H9 (cell line): ENCODE measurements at regions not wholly inside any gene's neighbourhood (a gene's known extent, or its start where the extent isn't known, plus 50 kb on each side); places are given as distances from the start of the nearest gene placed in this dataset.

Source experiments
- DNase-seq: peaks from one replicate; pipeline ENCODE4 v3.0.0-alpha.2; 2017
- H2AFZ ChIP-seq: one replicate; pipeline ENCODE4 v1.6.1; 2013; ENCODE audit warnings: mild to moderate bottlenecking, low read length, control low read depth, moderate library complexity
- H2AK5ac ChIP-seq: 2 replicates; pipeline ENCODE4 v1.6.1; 2013; ENCODE audit warnings: low read length, control low read depth, mixed read lengths; ENCODE audit not compliant: insufficient read length
- H2BK120ac ChIP-seq: one replicate; pipeline ENCODE4 v1.6.1; 2013; ENCODE audit warnings: low read depth, mild to moderate bottlenecking, low read length, control low read depth, inconsistent platforms; ENCODE audit not compliant: poor library complexity, severe bottlenecking
- H2BK12ac ChIP-seq: 2 replicates; pipeline ENCODE4 v1.6.1; 2013; ENCODE audit warnings: low read length, control low read depth, mixed read lengths, low read depth; ENCODE audit not compliant: insufficient read length
- H2BK15ac ChIP-seq: 2 replicates; pipeline ENCODE4 v1.6.1; 2013; ENCODE audit warnings: low read depth, low read length, control low read depth
- H2BK20ac ChIP-seq: one replicate; pipeline ENCODE4 v1.6.1; 2013; ENCODE audit warnings: low read depth, mild to moderate bottlenecking, low read length, control low read depth, inconsistent platforms; ENCODE audit not compliant: poor library complexity, severe bottlenecking
- H2BK5ac ChIP-seq: 2 replicates; pipeline ENCODE4 v1.6.1; 2013; ENCODE audit warnings: low read length, control low read depth, mixed read lengths; ENCODE audit not compliant: insufficient read length
- H3K14ac ChIP-seq: 2 replicates; pipeline ENCODE4 v1.6.1; 2013; ENCODE audit warnings: low read length, control low read depth; ENCODE audit not compliant: insufficient read depth
- H3K18ac ChIP-seq: 2 replicates; pipeline ENCODE4 v1.6.1; 2013; ENCODE audit warnings: low read depth, mild to moderate bottlenecking, mixed read lengths, low read length, control low read depth; ENCODE audit not compliant: insufficient read length
- H3K23ac ChIP-seq: 2 replicates; pipeline ENCODE4 v1.6.1; 2013; ENCODE audit warnings: low read length, control low read depth, mixed read lengths, low read depth; ENCODE audit not compliant: insufficient read length
- H3K23me2 ChIP-seq: 2 replicates; pipeline ENCODE4 v1.6.1; 2013; ENCODE audit warnings: low read depth, mild to moderate bottlenecking, mixed read lengths, low read length, control low read depth; ENCODE audit not compliant: insufficient read length, poor library complexity, severe bottlenecking
- H3K27ac ChIP-seq: 2 replicates; pipeline ENCODE4 v1.5.1; 2013; ENCODE audit warnings: low read length, control low read depth, mixed read lengths, low read depth; ENCODE audit not compliant: insufficient read length
- H3K27me3 ChIP-seq: 2 replicates; pipeline ENCODE4 v1.6.1; 2013; ENCODE audit warnings: low read length, control low read depth, inconsistent platforms; ENCODE audit not compliant: insufficient read depth
- H3K4ac ChIP-seq: 2 replicates; pipeline ENCODE4 v1.6.1; 2013; ENCODE audit warnings: low read depth, mild to moderate bottlenecking, control low read depth, inconsistent platforms, low read length, moderate library complexity
- H3K4me1 ChIP-seq: 2 replicates; pipeline ENCODE4 v1.6.1; 2013; ENCODE audit warnings: low read length, control low read depth, inconsistent platforms; ENCODE audit not compliant: insufficient read depth
- H3K4me2 ChIP-seq: 2 replicates; pipeline ENCODE4 v1.6.1; 2013; ENCODE audit warnings: low read length, control low read depth, mixed read lengths; ENCODE audit not compliant: insufficient read length, insufficient read depth
- H3K56ac ChIP-seq: 2 replicates; pipeline ENCODE4 v1.6.1; 2013; ENCODE audit warnings: low read depth, mild to moderate bottlenecking, mixed read lengths, low read length, control low read depth; ENCODE audit not compliant: insufficient read length
- H3K79me1 ChIP-seq: 2 replicates; pipeline ENCODE4 v1.6.1; 2013; ENCODE audit warnings: low read depth, mild to moderate bottlenecking, moderate library complexity, low read length, control low read depth, inconsistent platforms; ENCODE audit not compliant: insufficient read depth, poor library complexity, severe bottlenecking
- H3K79me2 ChIP-seq: 2 replicates; pipeline ENCODE4 v1.6.1; 2013; ENCODE audit warnings: low read length, control low read depth, inconsistent platforms; ENCODE audit not compliant: insufficient read depth
- H3K9ac ChIP-seq: 2 replicates; pipeline ENCODE4 v1.6.1; 2013; ENCODE audit warnings: low read length, control low read depth, mixed read lengths; ENCODE audit not compliant: insufficient read length; ENCODE audit errors: extremely low read depth
- H3K9me3 ChIP-seq: one replicate; pipeline ENCODE4 v1.6.1; 2013; ENCODE audit warnings: low read depth, low read length, inconsistent platforms; ENCODE audit not compliant: control insufficient read depth
- H3T11ph ChIP-seq: one replicate; pipeline ENCODE4 v1.6.1; 2013; ENCODE audit warnings: mild to moderate bottlenecking, low read length, control low read depth, inconsistent platforms
- H4K20me1 ChIP-seq: one replicate; pipeline ENCODE4 v1.6.1; 2013; ENCODE audit not compliant: control insufficient read depth, insufficient read length, insufficient read depth
- H4K5ac ChIP-seq: 2 replicates; pipeline ENCODE4 v1.6.1; 2013; ENCODE audit warnings: low read depth, mild to moderate bottlenecking, mixed read lengths, low read length, control low read depth; ENCODE audit not compliant: insufficient read length
- H4K8ac ChIP-seq: replicated peaks from 2 replicates; pipeline ENCODE4 v1.6.1; 2013; ENCODE audit warnings: low read length, control low read depth, mixed read lengths, low read depth; ENCODE audit not compliant: insufficient read length
- H4K91ac ChIP-seq: 2 replicates; pipeline ENCODE4 v1.6.1; 2013; ENCODE audit warnings: low read depth, mild to moderate bottlenecking, moderate library complexity, mixed read lengths, low read length, control low read depth; ENCODE audit not compliant: insufficient read length
- H3K27ac Mint-ChIP-seq, 3 experiments: 2 replicates in 2 of 3; 3 replicates in 1 of 3; pipeline ENCODE4 v1.8.0; 2020 to 2021; ENCODE audit warnings: mixed read lengths in 3 of 3, mild to moderate bottlenecking in 1 of 3, moderate library complexity in 1 of 3
- H3K27me3 Mint-ChIP-seq: 2 replicates; pipeline ENCODE4 v1.8.0; 2021; ENCODE audit warnings: low read depth, mild to moderate bottlenecking, moderate library complexity, mixed read lengths
- H3K36me3 Mint-ChIP-seq, 3 experiments: 2 replicates in 2 of 3; 3 replicates in 1 of 3; pipeline ENCODE4 v1.8.0; 2020 to 2021; ENCODE audit warnings: low read depth in 3 of 3, mixed read lengths in 3 of 3; ENCODE audit not compliant: insufficient read depth in 1 of 3
- H3K4me1 Mint-ChIP-seq, 2 experiments: 2 replicates each; pipeline ENCODE4 v1.8.0; 2020; ENCODE audit warnings: mixed read lengths in 2 of 2
- H3K4me3 Mint-ChIP-seq, 2 experiments: 2 replicates in 1 of 2; 3 replicates in 1 of 2; pipeline ENCODE4 v1.8.0; 2020 to 2021; ENCODE audit warnings: mild to moderate bottlenecking in 2 of 2, mixed read lengths in 2 of 2, moderate library complexity in 1 of 2
- H3K9me3 Mint-ChIP-seq, 2 experiments: 2 replicates in 1 of 2; 3 replicates in 1 of 2; pipeline ENCODE4 v1.8.0; 2020; ENCODE audit warnings: mild to moderate bottlenecking in 2 of 2, mixed read lengths in 2 of 2, moderate library complexity in 1 of 2
- whole genome bisulfite sequencing: extraction: QIAGEN DNeasy Blood & Tissue Kit; methylation state at CpG from one replicate; pipeline ENCODE4 v1.1.7; 2013; ENCODE audit warnings: missing lambda C conversion rate, low lambda C conversion rate, mixed read lengths; ENCODE audit not compliant: insufficient read length; ENCODE audit errors: extremely low coverage; 5-methylcytosine and 5-hydroxymethylcytosine counted together
- TF ChIP-seq, protein P1 (sequence below): fragments of 200-600 bp; sonication (generic); conservative IDR thresholded peaks from 3 replicates; pipeline ENCODE4 v1.8.0; 2021; ENCODE audit warnings: antibody characterized with exemption, mild to moderate bottlenecking

DNA sequence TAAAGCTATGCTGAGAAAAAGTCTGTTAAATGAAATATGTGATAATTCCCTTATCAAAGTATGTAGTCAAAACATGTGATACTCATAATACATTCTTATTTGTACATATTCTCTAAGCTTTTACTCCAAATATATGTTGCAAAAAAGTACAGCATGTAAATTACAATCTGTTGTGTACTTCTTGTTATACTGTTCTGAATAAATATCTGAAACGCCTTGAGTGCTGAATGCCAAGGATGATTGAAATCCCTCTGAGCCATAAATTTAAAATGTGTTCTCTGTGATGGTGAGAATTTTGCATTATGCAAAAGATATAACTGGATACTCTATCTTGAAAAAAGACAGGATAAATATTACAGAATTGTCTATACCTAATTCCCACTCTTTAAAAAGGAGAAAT lies 1128.0 kb downstream of the STPG2 start:
- H3K79me1 ChIP-seq = no peaks in the 10 kb centered on the region
- H2BK15ac ChIP-seq = no peak overlapping the region
- no peak overlapping the region for H2AFZ ChIP-seq
- H3K56ac ChIP-seq = no peak overlapping the region
- H3K27ac ChIP-seq = no peak overlapping the region
- no peaks in the 10 kb centered on the region for H4K20me1 ChIP-seq
- TF ChIP-seq, protein P1, sequence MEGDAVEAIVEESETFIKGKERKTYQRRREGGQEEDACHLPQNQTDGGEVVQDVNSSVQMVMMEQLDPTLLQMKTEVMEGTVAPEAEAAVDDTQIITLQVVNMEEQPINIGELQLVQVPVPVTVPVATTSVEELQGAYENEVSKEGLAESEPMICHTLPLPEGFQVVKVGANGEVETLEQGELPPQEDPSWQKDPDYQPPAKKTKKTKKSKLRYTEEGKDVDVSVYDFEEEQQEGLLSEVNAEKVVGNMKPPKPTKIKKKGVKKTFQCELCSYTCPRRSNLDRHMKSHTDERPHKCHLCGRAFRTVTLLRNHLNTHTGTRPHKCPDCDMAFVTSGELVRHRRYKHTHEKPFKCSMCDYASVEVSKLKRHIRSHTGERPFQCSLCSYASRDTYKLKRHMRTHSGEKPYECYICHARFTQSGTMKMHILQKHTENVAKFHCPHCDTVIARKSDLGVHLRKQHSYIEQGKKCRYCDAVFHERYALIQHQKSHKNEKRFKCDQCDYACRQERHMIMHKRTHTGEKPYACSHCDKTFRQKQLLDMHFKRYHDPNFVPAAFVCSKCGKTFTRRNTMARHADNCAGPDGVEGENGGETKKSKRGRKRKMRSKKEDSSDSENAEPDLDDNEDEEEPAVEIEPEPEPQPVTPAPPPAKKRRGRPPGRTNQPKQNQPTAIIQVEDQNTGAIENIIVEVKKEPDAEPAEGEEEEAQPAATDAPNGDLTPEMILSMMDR = no peak
- no peak overlapping the region for H4K91ac ChIP-seq
- no peaks in the 10 kb centered on the region for H3K9me3 Mint-ChIP-seq
- no peak overlapping the region for H2BK5ac ChIP-seq
- DNase-seq = no peak
- no peaks in the 10 kb centered on the region for H3K4me1 Mint-ChIP-seq
- H3K23ac ChIP-seq = no peak overlapping the region
- no CpG with 5 or more reads among the region's 1 CpG for WGBS
- H3K23me2 ChIP-seq = no peaks in the 10 kb centered on the region
- H3K4ac ChIP-seq = no peak overlapping the region
- H4K5ac ChIP-seq = no peak overlapping the region
- no peak overlapping the region for H3K4me2 ChIP-seq
- no peaks in the 10 kb centered on the region for H3K9me3 ChIP-seq
- H3K18ac ChIP-seq = no peak overlapping the region
- no peak overlapping the region for H2BK20ac ChIP-seq
- H3K79me2 ChIP-seq = no peaks in the 10 kb centered on the region
- H3K4me1 ChIP-seq = no peaks in the 10 kb centered on the region
- H3K4me3 Mint-ChIP-seq = no peak overlapping the region
- H3K14ac ChIP-seq = no peak overlapping the region
- no peak overlapping the region for H3K27ac Mint-ChIP-seq
- H3K36me3 Mint-ChIP-seq = no peaks in the 10 kb centered on the region
- H3K27me3 Mint-ChIP-seq = no peaks in the 10 kb centered on the region
- H3T11ph ChIP-seq = no peak overlapping the region
- H4K8ac ChIP-seq = no peak overlapping the region
- no peaks in the 10 kb centered on the region for H3K27me3 ChIP-seq
- no peak overlapping the region for H2AK5ac ChIP-seq
- H2BK12ac ChIP-seq = no peak overlapping the region
- H2BK120ac ChIP-seq = no peak overlapping the region
- H3K9ac ChIP-seq = no peak overlapping the region
